GM12874 (cell line): ENCODE measurements at regions not wholly inside any gene's neighbourhood (a gene's known extent, or its start where the extent isn't known, plus 50 kb on each side); places are given as distances from the start of the nearest gene placed in this dataset.

Source experiments
- TF ChIP-seq, protein P1 (sequence below): IDR thresholded peaks from 2 replicates; pipeline ENCODE4 v1.5.1; 2011; ENCODE audit warnings: low read depth, mild to moderate bottlenecking, control low read depth, low read length, moderate library complexity; ENCODE audit not compliant: insufficient read depth

DNA sequence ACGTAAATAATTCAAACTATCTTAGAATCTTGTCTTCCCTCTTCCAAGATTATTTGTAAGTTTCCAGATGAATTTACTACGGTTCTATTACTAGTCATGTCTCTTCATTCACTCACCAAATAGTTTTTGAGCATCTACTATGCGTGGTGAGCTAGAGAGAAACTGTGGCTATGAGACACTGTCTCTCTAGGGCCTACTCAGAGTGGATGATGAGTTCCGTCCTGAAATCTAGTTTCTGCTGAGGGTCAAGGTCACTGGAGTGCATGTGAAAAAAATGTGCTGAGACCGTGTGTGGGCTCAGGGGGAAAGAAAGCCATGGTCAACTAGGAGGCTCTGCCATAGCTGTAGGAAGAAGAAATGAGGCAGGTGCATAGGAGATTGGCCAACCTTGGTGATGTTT is 320.2 kb upstream of the GATB start:
- TF ChIP-seq, protein P1, sequence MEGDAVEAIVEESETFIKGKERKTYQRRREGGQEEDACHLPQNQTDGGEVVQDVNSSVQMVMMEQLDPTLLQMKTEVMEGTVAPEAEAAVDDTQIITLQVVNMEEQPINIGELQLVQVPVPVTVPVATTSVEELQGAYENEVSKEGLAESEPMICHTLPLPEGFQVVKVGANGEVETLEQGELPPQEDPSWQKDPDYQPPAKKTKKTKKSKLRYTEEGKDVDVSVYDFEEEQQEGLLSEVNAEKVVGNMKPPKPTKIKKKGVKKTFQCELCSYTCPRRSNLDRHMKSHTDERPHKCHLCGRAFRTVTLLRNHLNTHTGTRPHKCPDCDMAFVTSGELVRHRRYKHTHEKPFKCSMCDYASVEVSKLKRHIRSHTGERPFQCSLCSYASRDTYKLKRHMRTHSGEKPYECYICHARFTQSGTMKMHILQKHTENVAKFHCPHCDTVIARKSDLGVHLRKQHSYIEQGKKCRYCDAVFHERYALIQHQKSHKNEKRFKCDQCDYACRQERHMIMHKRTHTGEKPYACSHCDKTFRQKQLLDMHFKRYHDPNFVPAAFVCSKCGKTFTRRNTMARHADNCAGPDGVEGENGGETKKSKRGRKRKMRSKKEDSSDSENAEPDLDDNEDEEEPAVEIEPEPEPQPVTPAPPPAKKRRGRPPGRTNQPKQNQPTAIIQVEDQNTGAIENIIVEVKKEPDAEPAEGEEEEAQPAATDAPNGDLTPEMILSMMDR: no peak

DNA sequence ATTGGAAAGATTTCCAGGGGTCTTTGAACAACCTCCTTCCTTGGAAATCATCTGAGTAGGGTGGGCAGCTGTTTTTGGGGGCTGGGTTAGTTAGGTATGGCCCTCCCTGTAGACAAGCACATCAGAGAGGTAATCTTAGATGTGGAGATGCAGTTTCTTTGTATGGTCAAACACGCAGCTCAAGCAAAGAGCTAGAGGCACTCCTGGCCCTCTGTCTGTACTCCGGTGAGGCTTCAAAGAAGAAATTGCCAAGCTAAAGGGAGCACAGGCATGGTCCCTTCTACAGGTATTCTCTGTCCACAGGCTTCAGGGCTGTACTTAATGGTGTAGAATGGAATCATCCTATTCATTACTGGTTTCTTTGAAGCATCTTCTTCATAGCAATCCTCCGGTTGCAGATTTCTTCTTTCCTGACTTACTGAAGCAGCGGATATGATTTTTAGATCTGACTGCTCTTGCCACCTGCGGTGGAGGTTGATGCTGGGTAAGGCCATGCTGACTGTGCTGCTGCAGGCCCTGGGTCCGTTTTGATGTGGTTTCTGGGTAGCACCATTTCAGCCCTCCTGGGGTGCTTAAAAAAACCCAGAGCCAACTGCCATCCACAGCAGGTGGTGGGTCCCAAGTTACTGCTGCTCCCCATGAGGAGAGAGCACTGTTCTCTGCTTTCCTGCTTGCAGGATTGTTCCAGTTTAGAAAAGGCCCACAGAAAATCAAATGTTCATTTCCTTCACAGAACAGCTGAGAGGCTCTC is 318.9 kb upstream of the GATB start:
- TF ChIP-seq, protein P1: no peak

DNA sequence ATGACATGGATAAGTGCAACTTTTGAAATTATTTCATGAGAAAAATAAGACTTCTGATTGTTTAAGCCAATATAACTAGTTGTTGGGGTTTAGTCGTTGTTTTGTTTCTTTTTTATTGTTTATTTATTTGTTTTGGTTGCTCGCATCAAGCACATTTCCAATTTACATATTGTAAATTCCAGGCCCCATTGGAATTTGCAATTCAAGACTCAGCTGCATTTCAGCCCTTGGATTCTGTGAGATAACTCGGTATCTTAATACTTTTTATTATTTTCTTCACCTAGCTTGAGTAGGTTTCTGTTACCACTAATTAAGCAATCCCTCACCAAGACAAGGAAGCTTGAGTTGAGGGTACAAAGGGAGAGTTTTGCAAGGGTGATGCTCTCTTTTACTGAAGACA is 318.3 kb upstream of the GATB start:
- TF ChIP-seq, protein P1: no peak

DNA sequence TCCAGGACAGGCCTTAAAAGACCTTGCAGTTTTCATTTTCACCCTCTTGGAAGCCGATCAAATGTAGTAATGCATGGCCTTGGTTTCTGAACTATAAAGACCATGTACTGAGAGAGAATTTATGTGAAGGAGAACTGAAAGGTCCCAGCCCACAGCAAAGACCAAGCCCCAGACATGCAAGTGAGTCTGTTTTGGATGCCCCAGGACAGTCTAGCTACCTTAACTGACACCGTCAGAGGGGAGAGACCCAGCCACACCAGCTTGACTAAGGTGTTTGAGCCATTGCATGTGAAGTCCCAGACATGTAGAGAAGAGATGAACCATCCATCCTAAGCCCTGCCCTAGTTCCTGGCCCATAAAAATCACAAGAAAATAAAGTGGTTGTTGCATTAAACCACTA is 316.8 kb upstream of the GATB start:
- TF ChIP-seq, protein P1: no peak

DNA sequence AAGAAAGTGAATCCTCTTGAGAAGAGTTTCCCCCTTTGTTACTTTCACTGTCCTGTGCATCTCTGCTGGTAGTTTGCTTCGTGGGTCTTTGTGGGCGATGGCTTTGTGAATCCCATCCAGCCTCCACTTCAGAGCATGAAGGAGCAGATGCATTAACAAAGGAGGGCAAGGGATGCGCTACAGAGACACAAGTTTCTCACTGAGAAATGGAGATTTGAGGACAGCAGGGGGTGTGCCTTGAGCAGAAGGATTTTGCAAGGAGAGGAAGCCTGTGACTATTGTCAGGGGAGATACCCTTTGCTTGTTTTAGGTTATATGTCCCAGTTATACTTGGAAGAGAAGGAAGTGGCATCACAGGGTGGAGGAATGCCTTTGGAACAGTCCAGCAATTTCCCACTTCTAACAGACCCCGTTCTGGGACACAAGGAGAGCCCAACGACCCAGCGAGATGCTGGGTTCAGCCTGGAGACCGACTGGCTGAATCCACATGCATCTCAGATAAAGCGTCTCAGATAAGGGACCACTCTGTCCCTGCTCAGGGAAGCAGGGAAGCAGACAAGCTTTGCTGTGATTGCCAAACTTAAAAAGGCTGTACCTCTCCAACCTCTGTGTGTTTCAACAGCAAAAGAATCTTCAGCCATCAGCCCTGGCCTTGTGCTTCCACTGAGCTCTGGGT is 314.6 kb upstream of the GATB start:
- TF ChIP-seq, protein P1: no peak

DNA sequence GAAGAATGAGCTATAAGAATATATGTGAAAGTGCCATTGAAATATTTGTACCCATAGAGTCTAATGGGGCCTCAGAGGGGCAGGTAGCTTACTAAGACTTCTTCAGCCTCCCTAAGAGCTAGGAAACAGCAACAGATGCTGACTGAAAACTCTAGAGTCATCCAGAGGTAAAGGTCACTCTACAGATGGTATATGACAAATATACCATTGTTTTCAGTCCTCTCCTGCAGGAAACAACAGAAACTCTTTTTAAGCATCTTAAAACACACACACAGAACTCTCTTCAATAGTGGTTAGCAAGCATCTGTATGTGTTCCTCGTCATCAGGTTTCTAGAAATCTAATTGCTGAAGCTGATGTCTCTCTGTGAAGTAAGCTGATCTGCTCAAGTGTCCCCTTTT is 313.8 kb upstream of the GATB start:
- TF ChIP-seq, protein P1: no peak

DNA sequence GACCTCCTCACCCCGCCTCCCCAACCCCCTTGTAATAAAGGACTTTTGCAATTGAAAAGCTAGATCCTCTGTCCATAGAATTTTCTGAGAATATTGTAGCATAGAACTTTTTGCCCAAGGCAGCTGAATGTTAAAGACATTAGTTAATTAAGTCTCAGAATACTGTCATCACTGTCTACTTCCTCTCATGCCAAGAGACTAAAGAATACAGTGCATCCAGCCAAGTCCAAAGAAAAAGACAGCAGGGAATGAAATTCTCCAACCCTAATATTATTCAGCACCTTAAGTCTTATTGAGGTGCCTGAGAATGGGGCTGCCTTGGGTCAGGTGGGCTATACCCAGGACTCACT is 313.3 kb upstream of the GATB start:
- TF ChIP-seq, protein P1: no peak
